ENCODE measurements at regions not wholly inside any gene's neighbourhood (a gene's known extent, or its start where the extent isn't known, plus 50 kb on each side); places are given as distances from the start of the nearest gene placed in this dataset.

- no peaks in the 10 kb centered on the region for H3K27me3 ChIP-seq (ENCODE audit: insufficient read depth, low read length)
- H3K4me3 ChIP-seq (replicated peaks in 1 of 2; ENCODE audit: low read depth in 1 of 2, low read length in 2 of 2), result no peak overlapping the region
- no peak overlapping the region for H3K9ac ChIP-seq (ENCODE audit: low read length)
- ChIA-PET RAD21 (ENCODE audit: low non-redundant PET in 1 of 2, low total read pairs in 2 of 2, uncharacterized antibody in 2 of 2, unreplicated experiment in 2 of 2) (no interaction called here), CTCF (no interaction called here), POLR2A (no interaction called here)
- no peak overlapping the region for H2AFZ ChIP-seq (ENCODE audit: low read depth, low read length, poor library complexity, severe bottlenecking)
- peaks cover 12 to 34% of the 10 kb centered on the region in 2 experiments; a peak in 3 of 4 replicates for H3K9me3 ChIP-seq (ENCODE audit: control insufficient read depth in 1 of 2, insufficient read depth in 1 of 2, low read depth in 1 of 2, low read length in 2 of 2)
- BruUV-seq (replicated peaks), result no TSS peak
- no peaks in the 10 kb centered on the region for H3K79me2 ChIP-seq (ENCODE audit: insufficient read depth, low read length)
- no peak for TF ChIP-seq POLR2AphosphoS5 (IDR thresholded peaks at IDR 0.05; ENCODE audit: low read depth, low read length)
- TF ChIP-seq RAD21 (IDR thresholded peaks at IDR 0.05; ENCODE audit: low read depth), result no peak
- no peak for TF ChIP-seq ZNF274 (IDR thresholded peaks at IDR 0.05; ENCODE audit: low read depth, low read length)
- no peak for TF ChIP-seq CBX3 (IDR thresholded peaks at IDR 0.05; ENCODE audit: low read depth)
- no peak for TF ChIP-seq SP1 (IDR thresholded peaks at IDR 0.05; ENCODE audit: low read depth)
- no peaks in the 10 kb centered on the region for H4K20me1 ChIP-seq (ENCODE audit: insufficient read depth)
- H3K4me1 ChIP-seq (ENCODE audit: control insufficient read depth in 1 of 2, insufficient read depth in 2 of 2, low read length in 2 of 2), result no peaks in the 10 kb centered on the region
- DNase-seq (ENCODE audit: low read depth, low spot score), result no peak
- H3K36me3 ChIP-seq (ENCODE audit: control insufficient read depth in 1 of 2, insufficient read depth in 2 of 2, low read length in 2 of 2), result no peaks in the 10 kb centered on the region
- intact Hi-C loops (cut with micrococcal nuclease), result no loop called here
- no peaks in the 10 kb centered on the region for H3K9me2 ChIP-seq (ENCODE audit: insufficient read depth)
- no peak for ATAC-seq
- H3K27ac ChIP-seq (ENCODE audit: low read depth, low read length), result no peak overlapping the region
- no peak overlapping the region for H3K4me2 ChIP-seq (ENCODE audit: low read length)
Measured at GRCh38 chr10:109504401-109504800, 418.9 kb downstream of the XPNPEP1 start.

DNA sequence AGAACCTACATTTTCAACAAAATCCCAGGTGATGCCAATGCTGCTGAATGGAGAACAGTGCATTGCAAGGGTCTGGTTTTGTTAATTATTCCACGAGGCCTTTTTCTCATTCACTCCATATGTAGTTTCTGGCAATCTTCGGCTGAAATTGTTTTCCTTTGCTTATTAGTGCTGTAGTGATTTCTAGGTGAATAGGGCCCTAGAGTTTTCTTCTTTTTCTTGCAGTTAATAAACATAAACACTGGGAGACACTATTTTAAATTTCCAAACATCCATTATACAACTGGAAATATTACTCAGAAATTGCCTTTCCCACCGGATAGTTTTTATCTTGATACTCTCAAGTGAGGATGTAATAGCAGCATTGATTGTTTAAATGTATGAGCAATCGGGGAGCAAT, 435.6 kb downstream of the XPNPEP1 start:
- no peaks in the 10 kb centered on the region for H3K79me2 ChIP-seq (ENCODE audit: insufficient read depth, low read length)
- no peak for DNase-seq (ENCODE audit: low read depth, low spot score)
- H3K4me2 ChIP-seq (ENCODE audit: low read length), result no peak overlapping the region
- BruUV-seq (replicated peaks), result no TSS peak
- H3K9ac ChIP-seq (ENCODE audit: low read length), result no peak overlapping the region
- intact Hi-C loops (cut with micrococcal nuclease), result no loop called here
- H3K27me3 ChIP-seq (ENCODE audit: insufficient read depth, low read length), result no peaks in the 10 kb centered on the region
- ChIA-PET RAD21 (ENCODE audit: low non-redundant PET in 1 of 2, low total read pairs in 2 of 2, uncharacterized antibody in 2 of 2, unreplicated experiment in 2 of 2) (no interaction called here), POLR2A (no interaction called here), CTCF (no interaction called here)
- peaks cover 13 to 30% of the 10 kb centered on the region in 2 experiments; a peak in 3 of 4 replicates for H3K9me3 ChIP-seq (ENCODE audit: control insufficient read depth in 1 of 2, insufficient read depth in 1 of 2, low read depth in 1 of 2, low read length in 2 of 2)
- H3K4me3 ChIP-seq (replicated peaks in 1 of 2; ENCODE audit: low read depth in 1 of 2, low read length in 2 of 2), result no peak overlapping the region
- H3K4me1 ChIP-seq (ENCODE audit: control insufficient read depth in 1 of 2, insufficient read depth in 2 of 2, low read length in 2 of 2), result no peaks in the 10 kb centered on the region; a peak in 1 of 4 replicates
- H2AFZ ChIP-seq (ENCODE audit: low read depth, low read length, poor library complexity, severe bottlenecking), result no peak overlapping the region
- no peaks in the 10 kb centered on the region for H3K9me2 ChIP-seq (ENCODE audit: insufficient read depth)
- no peaks in the 10 kb centered on the region for H4K20me1 ChIP-seq (ENCODE audit: insufficient read depth)
- H3K27ac ChIP-seq (ENCODE audit: low read depth, low read length), result no peak overlapping the region
- ATAC-seq, result no peak
- no peaks in the 10 kb centered on the region; a peak in 1 of 4 replicates for H3K36me3 ChIP-seq (ENCODE audit: control insufficient read depth in 1 of 2, insufficient read depth in 2 of 2, low read length in 2 of 2)
- TF ChIP-seq, protein P1, sequence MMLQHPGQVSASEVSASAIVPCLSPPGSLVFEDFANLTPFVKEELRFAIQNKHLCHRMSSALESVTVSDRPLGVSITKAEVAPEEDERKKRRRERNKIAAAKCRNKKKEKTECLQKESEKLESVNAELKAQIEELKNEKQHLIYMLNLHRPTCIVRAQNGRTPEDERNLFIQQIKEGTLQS (IDR thresholded peaks at IDR 0.05), result no peak
- no peak for TF ChIP-seq POLR2A (IDR thresholded peaks at IDR 0.05; ENCODE audit: borderline replicate concordance, extremely low read depth, insufficient read depth, insufficient read length)
- TF ChIP-seq ZNF274 (IDR thresholded peaks at IDR 0.05; ENCODE audit: low read depth, low read length), result no peak
- TF ChIP-seq, protein P2, sequence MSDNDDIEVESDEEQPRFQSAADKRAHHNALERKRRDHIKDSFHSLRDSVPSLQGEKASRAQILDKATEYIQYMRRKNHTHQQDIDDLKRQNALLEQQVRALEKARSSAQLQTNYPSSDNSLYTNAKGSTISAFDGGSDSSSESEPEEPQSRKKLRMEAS (IDR thresholded peaks at IDR 0.05), result no peak
- TF ChIP-seq CTCF (IDR thresholded peaks at IDR 0.05 in 2 of 3, conservative IDR thresholded peaks at IDR 0.05 in 1 of 3; ENCODE audit: borderline replicate concordance in 1 of 3, insufficient read depth in 1 of 3, low read depth in 2 of 3, low read length in 2 of 3), result no peak
- no peak for TF ChIP-seq EGR1 (IDR thresholded peaks at IDR 0.05; ENCODE audit: low read depth)
- TF ChIP-seq JUND (IDR thresholded peaks at IDR 0.05), result no peak
- no peak for TF ChIP-seq CBX3 (IDR thresholded peaks at IDR 0.05; ENCODE audit: low read depth)
- TF ChIP-seq, protein P3, sequence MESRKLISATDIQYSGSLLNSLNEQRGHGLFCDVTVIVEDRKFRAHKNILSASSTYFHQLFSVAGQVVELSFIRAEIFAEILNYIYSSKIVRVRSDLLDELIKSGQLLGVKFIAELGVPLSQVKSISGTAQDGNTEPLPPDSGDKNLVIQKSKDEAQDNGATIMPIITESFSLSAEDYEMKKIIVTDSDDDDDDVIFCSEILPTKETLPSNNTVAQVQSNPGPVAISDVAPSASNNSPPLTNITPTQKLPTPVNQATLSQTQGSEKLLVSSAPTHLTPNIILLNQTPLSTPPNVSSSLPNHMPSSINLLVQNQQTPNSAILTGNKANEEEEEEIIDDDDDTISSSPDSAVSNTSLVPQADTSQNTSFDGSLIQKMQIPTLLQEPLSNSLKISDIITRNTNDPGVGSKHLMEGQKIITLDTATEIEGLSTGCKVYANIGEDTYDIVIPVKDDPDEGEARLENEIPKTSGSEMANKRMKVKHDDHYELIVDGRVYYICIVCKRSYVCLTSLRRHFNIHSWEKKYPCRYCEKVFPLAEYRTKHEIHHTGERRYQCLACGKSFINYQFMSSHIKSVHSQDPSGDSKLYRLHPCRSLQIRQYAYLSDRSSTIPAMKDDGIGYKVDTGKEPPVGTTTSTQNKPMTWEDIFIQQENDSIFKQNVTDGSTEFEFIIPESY (IDR thresholded peaks at IDR 0.05; ENCODE audit: extremely low read depth, insufficient replicate concordance, low read length), result no peak
- no peak for TF ChIP-seq TCF7L2 (IDR thresholded peaks at IDR 0.05; ENCODE audit: borderline replicate concordance, extremely low read depth, insufficient read depth, insufficient read length)

Measured in HCT116 (cell line).